NCI-H69 (cell line): ENCODE measurements at regions not wholly inside any gene's neighbourhood (a gene's known extent, or its start where the extent isn't known, plus 50 kb on each side); places are given as distances from the start of the nearest gene placed in this dataset.
A peak's percentile ranks its signal among the peaks of the same experiment; 100 is the strongest.
"Not testable (repeated sequence)": the region's sequence is repeated elsewhere in the genome, so short reads cannot be mapped to it uniquely, and the experiment has no call there.

Source experiments
- DNase-seq: peaks from one replicate; lab custom pipeline; 2025; lab: John Stamatoyannopoulos, UW

GRCh38 chr2:156779416-156780120 lies 343.4 kb downstream of the GPD2 start:
- DNase-seq: no peak

- not testable (repeated sequence) for DNase-seq
Observed at GRCh38 chr2:156781677-156782076, 345.5 kb downstream of the GPD2 start.

- peak; percentile 58 for DNase-seq
Observed at GRCh38 chr2:156784020-156784701, 348.0 kb downstream of the GPD2 start.

GRCh38 chr2:156787517-156787916 lies 351.3 kb downstream of the GPD2 start:
- no peak for DNase-seq

- no peak for DNase-seq
Observed at GRCh38 chr2:156790343-156791037, 354.3 kb downstream of the GPD2 start.

- no peak for DNase-seq
Observed at GRCh38 chr2:156792242-156792840, 356.2 kb downstream of the GPD2 start.

- DNase-seq: no peak
Observed at GRCh38 chr2:156797832-156798231, 361.7 kb downstream of the GPD2 start.

- DNase-seq: no peak
Observed at GRCh38 chr2:156800065-156800653, 364.0 kb downstream of the GPD2 start.

- peak; percentile 3 for DNase-seq
Observed at GRCh38 chr2:156800781-156801361, 364.7 kb downstream of the GPD2 start.

GRCh38 chr2:156803243-156803642 lies 367.1 kb downstream of the GPD2 start:
- peak; percentile 5 for DNase-seq

GRCh38 chr2:156803967-156804366 lies 367.8 kb downstream of the GPD2 start:
- DNase-seq: no peak

GRCh38 chr2:156810094-156810493 lies 373.9 kb downstream of the GPD2 start:
- no peak for DNase-seq

GRCh38 chr2:156812496-156812895 lies 376.3 kb downstream of the GPD2 start:
- no peak for DNase-seq

GRCh38 chr2:156817430-156817829 lies 381.3 kb downstream of the GPD2 start:
- DNase-seq: no peak

- no peak for DNase-seq
Observed at GRCh38 chr2:156818221-156818620, 382.0 kb downstream of the GPD2 start.

GRCh38 chr2:156818944-156819343 lies 382.8 kb downstream of the GPD2 start:
- DNase-seq: no peak

GRCh38 chr2:156826341-156826933 lies 390.3 kb downstream of the GPD2 start:
- no peak for DNase-seq

GRCh38 chr2:156834431-156834830 lies 398.3 kb downstream of the GPD2 start:
- no peak for DNase-seq

GRCh38 chr2:156837635-156838370 lies 401.6 kb downstream of the GPD2 start:
- DNase-seq: no peak

GRCh38 chr2:156841321-156841720 lies 405.1 kb downstream of the GPD2 start:
- DNase-seq: no peak
